ENCODE measurements at regions not wholly inside any gene's neighbourhood (a gene's known extent, or its start where the extent isn't known, plus 50 kb on each side); places are given as distances from the start of the nearest gene placed in this dataset.
"Not testable (repeated sequence)": the region's sequence is repeated elsewhere in the genome, so short reads cannot be mapped to it uniquely, and the experiment has no call there.

DNA sequence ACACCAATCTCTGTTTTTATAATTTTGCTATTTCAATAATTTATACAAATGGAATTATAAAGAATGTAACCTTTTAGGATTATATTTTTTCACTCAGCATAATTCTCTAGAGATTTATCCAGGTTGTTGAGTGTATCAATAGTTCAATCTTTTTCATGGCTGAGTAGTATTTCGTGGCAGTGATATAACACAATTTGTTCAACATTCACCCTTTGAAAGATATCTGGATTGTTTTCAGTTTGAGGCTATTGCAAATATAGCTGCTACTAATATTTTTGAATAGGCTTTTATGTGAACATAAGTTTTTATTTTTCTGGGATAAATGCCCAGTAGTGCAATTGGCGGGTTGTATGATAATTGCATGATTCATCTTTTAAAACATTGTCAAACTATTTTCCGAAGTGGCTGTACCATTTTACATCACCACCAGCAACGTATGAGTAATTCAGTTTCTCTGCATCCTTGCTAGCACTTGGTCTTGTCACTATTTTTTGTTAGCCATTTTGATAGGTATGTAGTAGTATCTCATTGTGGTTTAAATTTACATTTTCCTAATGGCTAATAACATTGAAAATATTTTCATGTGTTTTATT lies 55.6 kb upstream of the ABCD3 start:
- no peak for DNase-seq

DNA sequence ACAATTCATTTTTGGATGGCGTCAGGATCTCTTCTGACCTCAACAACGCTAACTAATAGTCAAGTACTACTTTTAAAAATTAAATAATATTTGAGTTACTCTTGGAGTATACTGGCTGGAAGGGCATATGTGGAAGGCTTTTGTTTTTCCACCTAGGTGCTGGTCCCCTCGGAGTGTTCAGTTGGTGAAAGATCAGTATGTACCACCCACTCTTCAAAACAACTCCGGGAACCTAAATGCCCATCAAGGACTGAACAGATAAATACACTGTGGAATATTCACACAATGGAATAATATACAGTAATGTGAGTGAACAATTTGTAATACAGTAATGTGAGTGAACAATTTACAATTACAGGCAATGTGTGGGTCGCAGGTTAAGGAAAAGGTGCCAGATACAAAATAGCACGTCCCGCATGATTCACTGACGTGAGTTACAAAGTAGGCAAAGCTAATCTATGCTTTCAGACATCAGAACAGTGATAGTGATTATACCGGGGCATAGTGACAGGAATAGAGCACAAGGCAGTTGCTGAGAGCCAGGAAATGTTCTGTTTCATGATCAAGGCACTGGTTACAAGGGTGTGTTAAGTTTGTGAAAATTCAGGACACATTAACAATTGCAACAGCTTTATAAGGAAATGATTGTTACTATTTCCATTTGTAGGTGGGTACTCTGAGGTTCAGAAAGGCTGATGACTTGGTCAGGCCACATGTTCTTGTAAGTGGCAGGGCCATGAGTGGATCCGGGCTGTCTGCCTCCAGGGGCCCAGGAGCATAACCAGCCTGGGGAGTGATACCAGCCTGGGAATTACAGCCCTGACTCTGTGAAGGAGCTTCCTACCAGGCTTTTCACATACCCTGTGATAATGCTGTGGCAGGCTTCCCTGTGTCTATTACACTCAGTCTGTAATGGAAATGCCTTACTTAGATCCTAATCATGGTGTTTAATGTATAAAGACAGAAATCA lies 59.3 kb upstream of the ABCD3 start:
- DNase-seq: no peak

DNA sequence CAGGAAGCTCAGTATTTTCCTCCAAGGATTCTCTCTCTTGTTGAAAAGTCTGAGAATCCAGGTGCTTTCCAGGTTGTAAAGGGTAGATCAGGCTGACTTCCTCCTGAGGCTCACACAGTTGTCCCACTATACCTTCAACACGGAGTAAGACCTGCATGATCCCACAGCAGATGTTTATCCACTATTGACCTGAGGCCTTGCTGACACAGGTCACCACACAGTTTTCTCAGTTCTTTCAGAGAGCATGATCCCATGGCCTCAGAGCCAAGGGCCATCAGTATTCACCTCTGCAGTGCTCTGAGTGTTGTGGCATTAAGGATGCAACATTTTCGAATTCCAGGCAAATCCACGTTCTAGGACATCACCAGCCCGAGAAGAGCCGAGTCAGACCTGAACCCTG lies 60.5 kb upstream of the ABCD3 start:
- no peak for DNase-seq

DNA sequence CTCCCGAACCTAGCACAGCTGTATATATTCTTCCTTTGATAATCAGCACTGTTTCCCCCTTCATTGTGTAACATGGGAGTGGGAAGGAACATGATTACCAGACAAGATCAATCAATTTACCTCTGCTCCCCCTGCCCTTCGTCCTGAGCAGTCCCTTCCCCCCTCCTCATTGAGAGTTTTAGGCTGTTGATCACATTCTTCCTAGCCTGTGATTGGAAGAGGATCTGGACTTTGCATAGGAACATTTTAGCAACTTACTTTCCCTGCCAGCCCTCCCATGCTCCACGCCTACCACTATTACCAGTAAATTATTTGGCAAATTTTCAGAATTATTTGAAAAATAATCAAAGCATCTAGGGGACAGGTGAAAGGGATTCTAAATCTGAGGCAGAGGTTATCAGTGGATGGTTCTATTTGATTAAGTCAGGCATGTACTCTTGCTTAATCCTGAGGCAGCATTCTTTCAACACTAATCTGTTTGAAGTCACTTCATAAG lies 62.7 kb upstream of the ABCD3 start:
- DNase-seq: no peak

DNA sequence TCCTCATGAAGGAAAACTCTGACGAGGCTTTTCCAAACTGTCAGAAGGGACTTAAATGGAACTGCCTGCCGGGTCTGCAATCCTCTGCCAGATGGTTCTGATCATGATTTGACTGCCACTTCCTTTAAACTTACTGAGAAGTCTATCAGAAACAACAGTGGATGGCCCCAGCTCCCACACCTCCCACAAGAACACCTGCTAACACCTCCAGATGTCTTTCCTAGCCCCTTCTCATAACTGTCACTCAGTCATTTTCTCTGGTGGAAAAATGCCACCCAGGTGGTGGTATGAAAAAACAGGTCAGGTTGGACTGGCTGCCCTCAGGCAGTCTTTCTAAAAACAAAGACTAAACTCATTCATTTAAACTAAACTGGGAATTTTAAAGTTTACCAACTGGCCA lies 66.7 kb upstream of the ABCD3 start:
- no peak for DNase-seq

DNA sequence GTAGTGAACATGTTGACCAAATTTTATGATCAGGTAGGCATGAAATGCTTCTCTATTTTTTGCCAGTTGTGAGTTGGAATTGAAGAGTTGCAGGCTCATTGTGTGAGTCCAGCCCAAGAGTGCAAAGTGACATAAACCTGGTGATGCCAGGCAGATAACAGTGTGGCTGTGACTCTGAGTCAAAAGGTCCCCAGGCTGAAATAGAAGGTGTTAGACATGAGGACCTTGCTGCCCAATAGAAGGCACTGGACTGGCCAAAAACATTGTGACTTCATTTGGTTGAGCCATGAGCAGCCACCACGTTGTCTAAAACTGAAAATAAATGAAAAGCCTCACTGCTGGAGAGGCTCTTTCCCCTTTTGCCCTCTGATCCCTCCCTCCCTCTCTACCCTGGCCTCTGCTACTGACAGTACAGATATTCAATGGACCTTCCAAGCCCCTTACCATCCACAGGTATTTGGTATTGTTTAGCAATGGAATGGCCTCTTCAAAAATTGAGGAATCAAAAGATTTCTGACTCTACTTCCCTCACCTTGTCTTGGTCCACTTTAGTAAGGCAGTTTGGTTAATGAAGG lies 67.8 kb upstream of the ABCD3 start:
- no peak for DNase-seq

DNA sequence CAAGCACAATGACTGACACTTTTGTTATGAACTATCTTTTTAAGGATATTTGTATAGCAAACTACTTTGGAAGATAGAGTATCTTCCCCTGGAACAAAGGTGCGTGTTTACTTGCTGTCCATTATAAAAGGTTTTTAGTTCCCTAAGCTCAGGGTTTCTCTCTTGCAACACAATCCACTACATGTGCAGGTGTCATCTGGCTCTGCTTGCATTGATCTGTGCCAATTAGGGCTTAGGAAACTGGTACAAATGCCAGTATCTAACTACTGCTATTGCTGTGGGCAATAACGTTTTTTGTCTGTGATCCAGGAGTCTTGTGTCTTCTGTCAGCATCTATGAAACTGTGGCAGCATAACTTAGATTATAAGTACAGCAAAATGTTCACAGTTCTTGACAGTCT lies 68.3 kb upstream of the ABCD3 start:
- DNase-seq: no peak

DNA sequence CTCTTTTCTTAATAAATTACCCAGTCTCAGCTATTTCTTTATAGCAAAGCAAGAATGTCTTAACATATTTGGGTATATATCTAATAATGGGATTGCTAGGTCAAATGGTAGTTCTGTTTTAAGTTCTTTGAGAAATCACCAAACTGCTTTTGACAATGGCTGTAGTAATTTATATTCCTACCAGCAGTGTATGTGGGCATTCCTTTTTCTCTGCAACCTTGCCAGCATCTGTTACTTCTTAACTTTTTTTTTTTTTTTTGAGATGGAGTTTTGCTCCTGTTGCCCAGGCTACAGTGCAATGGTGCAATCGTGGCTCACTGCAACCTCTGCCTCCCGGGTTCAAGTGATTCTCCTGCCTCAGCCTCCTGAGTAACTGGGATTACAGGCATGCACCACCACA lies 69.8 kb upstream of the ABCD3 start:
- not testable (repeated sequence) for DNase-seq

DNA sequence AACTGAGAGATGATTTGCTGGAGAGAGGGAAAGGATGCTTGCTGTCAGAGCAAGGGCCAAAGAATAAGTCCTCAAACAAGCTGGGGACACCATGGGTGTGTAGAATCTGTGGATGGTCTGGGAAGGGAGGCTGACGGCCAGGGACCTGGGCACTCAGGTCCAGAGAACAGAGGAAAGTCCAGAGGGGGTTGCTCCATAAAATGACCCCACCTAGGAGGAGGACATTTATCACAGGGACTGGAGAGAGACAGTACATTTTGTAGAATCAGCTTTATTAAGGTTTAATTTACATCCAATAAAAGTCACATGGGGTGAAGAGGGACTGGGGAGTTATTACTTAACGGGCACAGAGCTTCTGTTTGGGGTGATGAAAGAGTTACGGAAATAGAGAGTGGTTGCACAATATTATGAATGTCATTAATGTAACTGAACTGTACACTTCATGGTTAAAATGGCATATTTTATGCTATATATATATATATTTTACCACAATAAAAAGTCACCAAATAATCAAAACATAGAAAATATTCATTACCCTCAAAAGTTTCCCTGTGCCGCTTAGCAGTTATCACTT lies 73.0 kb upstream of the ABCD3 start:
- no peak for DNase-seq

DNA sequence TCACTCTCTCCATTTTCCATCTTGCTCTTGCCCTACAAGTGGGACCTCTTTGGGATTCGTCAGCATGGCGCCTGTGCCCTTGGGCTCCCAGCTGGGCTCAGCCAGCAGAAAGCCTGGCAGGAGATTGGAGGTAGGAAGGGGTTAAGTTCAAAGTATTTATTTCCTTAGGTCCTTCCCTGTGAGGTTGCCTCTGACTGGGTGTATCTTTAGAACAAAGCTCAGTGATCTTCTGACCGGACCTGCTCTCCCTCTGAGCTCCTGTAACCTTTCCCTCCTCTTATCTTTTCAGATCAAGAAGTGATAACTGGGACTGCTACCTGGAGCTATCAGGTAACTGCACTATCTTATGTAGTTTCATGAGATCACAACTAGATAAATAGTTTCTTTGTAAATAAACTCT lies 75.8 kb upstream of the ABCD3 start:
- no peak for DNase-seq

DNA sequence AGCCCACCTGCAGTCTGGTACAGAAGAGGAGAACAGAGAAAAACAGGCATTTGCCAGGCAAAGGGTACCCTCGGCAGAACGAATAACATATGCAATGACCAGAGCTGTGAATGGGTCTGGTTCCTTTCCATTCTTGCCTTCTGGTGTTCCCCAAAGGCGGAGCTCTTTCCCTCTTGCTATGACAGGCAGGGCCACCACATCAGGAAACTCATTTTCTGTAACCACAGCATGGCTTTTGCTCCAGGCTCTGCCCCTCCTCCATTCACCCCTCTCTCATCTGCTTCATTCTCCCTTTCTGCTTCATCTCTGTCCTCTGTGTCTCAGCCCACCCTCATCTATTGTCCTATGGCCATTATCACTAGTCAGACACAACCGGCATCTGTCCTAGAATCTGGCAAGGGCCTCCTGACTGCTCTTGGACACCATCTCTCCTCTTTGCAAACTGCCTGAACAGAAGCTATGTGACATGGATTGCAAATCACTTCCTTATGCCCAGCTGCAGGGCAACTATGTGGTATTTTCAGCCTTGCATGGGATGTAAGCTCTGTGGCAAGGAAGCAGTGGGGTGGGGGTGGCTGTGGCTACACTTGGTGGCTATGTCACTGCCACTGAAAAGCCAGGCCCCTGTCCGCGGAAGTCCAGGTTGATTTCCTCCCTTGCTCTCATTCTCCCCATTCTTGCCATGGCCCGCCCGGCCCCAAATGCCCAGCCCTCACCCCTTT lies 78.8 kb upstream of the ABCD3 start:
- no peak for DNase-seq

DNA sequence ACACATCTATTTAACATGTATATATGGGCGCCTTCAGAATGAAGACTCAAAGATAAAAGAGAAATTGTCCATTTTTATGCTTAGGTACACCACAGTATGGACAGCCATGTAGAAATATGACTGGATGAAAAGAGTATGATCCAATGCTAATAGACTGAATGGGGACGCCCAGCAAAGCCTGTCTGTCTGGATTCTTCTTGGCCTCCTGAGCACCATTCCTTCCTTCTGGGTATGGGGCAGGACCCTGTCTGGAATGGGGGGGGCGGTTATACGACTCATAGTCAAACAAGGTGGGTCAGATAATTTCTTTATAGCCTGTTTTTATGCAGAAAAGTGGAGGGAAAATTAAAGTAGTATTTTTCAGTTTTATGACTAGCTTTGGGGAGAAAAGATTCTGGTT lies 81.2 kb upstream of the ABCD3 start:
- DNase-seq: no peak

DNA sequence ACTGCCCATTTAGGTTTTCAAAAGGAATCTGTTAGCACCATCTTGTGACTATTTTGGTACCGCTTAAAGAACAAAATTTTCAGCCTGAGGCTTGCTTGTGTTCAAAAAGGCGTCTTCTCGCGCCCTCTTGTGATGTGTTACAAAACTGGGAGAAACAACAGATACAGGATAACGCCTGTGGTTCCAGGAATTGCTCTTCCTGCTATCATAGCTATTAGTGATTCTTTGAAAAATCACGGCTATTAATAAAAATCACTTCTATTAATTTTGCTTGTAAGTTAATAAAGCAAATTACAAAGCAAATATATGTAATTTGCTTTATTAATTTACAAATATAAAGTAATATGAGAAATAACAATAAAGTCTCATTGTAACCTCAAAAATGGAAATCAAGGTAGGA lies 82.2 kb upstream of the ABCD3 start:
- peak; percentile 18 for DNase-seq

DNA sequence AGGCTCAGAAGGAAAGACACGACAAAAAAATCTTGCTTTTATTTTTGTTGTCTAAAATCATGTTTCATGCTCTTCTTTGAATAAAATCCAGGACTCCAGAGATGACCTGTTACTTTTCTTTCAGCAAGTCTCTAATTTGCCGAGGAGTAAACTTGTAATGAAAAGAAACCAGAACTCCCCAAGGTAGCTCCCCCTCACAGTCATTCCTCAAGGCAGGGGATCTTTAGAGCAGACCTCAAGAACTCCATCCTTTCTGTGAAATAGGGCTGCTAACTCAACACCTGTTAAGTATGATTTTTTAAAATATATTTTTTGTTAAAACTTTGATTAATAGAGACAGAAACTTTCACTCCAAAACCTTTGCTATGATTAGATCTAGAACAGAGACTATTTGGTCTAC lies 82.7 kb upstream of the ABCD3 start:
- no peak for DNase-seq

DNA sequence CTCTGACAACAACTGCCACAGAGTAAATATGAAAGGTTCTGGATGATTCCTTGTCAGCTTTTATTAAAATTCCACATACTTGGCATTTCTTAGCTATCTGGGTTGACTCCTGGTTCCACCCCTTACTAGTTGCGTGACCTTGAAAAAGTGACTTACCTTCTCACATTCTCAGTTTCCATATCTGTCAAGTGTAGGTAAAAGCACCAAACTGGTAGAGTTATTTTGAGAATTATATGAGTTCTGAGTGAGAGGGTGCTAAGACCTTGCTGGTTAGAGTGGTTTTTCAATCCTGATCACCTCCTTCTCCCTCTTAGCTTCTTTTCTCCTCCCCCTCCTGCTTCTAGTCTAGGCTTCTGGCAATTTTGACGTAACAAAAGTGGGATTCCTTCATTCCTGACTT lies 83.4 kb upstream of the ABCD3 start:
- DNase-seq: no peak

DNA sequence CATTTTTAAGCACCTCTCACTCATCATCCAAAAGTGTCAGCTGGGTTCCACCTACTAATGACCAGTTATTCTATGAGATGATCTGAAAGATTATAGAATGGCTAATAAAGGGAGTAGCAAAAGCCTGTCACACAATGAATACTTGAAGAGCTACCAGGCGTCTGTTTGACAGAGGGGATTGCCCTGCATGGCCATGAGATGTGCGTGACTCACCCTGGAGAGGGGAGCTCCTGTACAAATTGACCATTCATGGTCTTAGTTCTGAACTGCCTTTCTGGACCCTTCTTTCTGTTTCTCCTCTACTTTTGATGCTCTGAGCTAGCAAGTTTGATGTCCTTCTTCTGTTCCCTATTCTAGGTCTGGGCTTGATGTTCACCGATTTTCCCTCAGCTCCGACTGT lies 85.2 kb upstream of the ABCD3 start:
- no peak for DNase-seq

DNA sequence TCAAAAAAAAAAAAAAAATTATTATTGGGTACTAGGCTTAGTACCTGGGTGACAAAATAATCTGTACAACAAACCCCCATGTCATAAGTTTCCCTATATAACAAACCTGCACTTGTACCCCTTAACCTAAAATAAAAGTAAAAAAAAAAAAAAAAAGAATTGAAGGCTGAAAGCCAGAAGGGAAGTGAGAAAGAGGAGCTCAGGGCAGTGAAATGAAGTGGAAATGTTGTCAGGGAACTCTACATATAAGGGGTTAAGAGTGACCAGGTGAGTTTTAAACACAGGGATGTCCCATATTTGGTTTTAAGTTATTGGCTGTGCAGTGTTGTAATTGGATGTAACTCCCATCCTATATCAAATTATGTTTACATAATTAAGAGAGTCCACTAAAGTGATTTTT lies 85.7 kb upstream of the ABCD3 start:
- no peak for DNase-seq

DNA sequence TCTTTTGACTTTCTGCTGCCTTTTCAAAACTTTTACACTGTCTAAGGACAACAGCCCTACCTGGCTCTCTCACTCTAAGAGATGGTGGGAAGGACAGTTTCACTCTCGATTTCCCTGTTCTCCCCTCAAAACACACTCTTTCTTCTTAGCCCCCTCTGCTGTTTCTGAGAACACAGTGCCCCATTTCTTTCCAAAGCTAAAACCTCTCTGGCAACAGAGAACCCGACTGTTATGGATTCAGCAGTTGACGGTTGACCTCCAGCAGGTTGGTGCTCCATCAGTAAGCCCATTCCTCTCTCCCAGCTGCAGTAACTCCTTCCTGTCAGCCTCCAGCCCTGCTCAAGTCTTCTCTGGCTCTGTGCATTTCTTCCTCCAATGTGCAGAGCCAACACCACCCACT lies 88.2 kb upstream of the ABCD3 start:
- DNase-seq: no peak

DNA sequence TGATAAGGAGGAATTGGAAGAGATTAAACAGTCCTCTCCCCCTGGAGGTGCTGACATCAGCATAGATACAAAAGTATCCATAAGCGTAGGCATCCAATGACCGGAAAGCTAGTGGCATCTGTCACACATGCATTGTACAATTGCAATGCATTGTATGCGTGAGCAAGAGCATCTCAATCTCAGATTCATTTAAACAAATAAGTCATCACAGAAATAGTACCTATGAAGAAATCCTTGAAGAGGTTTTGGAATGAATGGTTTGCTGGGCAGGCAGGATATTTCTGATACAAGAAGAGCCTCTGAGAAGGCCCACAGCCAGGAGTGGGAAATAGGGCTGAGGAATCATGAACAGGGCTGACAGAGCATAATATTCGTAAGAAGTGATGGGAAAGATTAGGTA lies 88.9 kb upstream of the ABCD3 start:
- DNase-seq: no peak

DNA sequence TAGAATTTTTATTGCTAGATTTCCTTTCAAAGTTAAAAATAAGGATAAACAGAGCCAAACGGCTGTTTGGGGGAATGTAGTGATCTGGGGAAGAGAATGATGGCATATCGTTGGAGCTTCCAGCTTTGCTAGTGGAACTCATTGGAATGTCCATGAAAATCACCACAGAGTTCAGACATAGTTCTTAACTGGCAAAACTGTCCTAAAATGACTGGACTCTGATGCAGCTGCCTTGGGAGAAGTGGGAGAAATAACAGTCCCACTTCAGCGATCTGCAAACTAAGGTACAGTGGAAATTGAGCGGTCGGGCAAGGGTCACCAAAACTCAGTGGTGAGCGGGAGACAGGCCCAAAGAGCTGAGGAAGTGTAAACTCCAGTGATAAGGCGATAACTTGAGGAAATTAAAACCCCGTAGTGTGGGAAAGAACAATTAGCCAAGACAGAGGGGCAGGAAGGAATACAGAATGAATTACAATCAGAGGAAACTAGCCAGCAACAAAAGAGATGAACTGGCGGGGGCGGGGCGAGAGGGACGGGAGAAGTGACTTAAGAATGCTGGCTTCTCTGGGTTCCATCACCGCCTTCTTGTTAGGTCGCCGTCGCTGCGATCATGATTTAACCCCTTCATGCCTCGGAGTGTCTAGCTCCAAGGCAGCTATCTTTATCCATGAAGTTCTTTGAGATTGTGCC lies 89.8 kb upstream of the ARHGAP29 start:
- no peak for DNase-seq

DNA sequence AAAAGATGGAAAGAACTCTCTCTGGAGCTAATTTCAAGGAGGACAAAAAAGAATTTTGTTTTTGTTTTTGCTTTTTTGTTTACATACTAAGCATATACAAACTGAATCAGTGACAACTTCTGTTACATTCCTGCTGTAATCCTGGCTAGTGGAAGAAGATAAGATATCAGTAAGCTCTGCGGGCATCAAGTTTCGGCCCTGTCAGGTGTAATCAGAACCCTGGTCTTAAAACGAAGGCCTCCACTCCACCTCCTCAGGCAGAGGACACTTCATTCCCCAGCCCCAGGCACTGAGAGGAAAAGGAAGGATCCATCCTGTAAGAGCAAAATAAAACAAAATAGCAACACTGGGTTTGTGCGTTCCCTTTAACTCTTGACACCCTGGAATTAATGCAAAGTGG lies 88.9 kb upstream of the ARHGAP29 start:
- no peak for DNase-seq

All from DMS79 treated with DMSO at 0.1 percent for 48 hours (cell line).